ENCODE measurements at regions not wholly inside any gene's neighbourhood (a gene's known extent, or its start where the extent isn't known, plus 50 kb on each side); places are given as distances from the start of the nearest gene placed in this dataset.
A peak's percentile ranks its signal among the peaks of the same experiment; 100 is the strongest.

DNA sequence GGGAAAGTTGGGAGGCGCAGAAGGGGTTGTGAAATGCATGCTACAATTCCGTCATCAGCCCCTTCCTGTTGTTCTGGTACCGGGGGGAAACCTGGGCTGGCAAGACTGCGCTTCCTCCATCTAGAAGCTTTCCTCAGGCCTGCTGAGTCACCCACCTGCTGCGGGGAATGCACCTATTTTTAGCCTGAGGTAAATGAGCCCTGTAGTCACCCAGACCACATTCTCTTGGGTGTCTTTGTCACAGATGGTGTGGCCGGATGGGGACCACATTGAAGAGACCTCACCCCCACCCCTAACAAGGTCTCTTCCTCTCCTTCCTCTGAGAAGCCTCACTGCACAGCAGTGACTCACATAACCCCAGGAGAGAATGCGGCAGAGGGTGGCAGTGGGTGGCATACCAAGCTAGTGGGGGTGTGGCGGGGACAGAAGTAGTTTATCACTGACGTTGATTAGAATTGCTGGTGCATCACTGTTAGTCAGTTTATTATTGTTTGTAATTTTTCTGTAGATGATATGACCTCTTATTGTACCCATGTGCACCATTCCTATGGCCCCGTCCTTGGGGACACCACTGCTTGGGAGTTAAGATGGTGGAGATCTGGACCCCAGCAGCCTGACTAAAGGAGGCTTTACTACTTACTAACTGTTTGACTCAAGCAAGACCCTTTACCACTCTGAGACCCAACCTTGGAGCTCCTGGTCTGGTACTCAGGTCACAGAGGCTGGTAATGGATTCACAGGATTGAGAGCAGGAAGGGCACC lies 83.0 kb upstream of the DUSP5 start:
- no peak for DNase-seq (ENCODE audit: low spot score)

DNA sequence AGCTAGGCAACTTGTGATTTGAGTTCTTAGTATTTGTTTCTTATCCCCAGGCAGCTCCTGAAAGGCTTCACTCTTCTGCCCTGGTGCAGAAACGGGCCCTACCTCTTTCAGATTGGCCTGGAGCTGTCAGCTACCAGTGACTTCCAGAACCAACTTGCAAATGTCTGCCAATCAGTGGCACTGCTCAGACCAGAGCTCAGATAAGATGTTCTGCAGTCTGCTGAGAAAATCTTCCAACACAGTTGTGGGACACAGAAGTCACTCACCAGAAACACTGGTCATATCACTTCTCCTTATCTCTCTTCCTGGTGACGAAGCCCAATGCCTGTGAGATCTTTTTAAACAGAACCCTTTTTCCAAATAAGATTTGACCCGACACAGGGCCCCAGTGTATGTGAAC lies 81.9 kb upstream of the DUSP5 start:
- no peak for DNase-seq (ENCODE audit: low spot score)

DNA sequence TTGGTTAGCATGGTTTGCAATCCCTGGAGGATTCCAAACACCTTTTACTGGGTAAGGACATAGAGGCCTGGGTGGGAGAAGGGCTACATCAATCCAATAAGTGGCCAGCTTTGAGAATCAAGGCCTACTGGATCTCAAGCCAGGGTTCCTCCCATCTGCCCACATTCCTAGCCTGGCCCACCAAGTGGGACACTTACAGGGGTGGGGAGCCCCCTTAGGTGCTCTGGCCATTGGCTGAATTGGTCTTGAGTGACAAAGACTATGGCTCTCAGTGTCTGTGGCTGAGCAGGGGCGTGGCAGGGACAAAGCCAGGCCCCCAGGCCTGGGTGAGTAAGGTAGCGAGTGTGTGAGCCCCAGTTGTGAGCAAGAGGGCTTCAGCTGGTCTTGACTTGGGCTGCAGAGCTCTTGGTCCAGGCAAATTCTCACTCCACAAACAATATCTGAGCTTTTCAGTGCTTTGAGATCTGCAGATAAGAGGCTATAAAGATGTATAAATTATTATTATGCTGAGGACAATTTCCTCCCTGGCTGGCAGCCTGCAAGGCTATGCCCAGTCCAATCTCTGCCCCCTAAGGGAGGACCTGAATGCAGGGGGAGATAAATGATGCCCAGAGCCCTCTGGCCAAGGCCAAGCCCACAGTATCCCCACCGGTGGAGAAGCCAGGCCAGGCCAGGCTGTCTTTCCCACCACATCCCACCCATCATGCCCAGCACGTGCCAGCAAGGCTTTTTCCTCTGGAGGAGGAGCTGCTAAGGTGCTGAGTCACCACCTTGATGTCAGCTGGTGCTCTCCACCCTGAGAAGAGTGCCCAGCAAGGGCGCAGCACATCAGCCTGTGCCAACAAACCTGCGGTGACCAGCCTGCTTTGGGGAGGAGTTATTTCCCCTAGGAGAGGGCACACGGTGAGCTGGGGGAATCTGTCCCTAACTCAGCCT lies 80.7 kb upstream of the DUSP5 start:
- DNase-seq (ENCODE audit: low spot score), result peak; percentile 57

- DNase-seq (ENCODE audit: low spot score), result no peak
These were observed 79.5 kb upstream of the DUSP5 start for GRCh38 chr10:110418218-110418617.

- DNase-seq (ENCODE audit: low spot score), result no peak
These were observed 78.4 kb upstream of the DUSP5 start for GRCh38 chr10:110419265-110419664.

DNA sequence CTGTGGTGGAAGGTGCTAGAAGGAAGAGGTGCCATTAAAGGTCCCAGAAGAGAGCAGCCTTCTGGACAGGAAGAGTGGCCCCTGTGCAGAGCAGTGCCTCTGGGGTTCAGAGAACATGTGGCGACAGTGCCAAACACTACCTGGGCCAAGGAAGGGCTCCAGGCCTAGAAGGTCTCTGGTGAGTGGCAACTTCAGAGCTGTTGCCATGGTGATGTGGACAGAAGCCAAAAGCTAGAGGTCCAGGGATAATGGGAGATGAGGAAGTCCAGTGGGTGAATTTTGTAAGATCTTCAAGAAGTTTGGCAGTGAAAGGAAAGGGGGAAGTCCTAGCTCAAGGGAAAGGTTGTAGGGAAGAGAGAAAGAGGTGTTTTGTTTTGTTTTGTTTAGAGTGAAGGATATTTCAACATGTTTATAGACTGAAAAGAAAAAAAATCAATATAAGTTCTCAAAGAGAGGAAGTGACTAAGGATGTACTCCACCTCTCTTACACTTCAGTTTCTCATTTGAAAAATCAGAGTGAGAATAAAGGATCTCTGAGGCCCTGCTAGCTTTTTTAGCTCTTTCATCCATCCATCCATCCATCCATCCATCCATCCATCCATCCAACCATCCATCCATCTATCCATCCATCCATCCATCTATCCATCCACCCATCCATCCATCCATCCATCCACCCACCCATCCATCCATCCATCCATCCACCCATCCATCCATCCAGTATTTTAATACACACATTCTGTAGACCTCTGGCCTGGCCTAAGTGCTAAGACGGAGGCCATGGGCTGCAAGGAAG lies 77.1 kb upstream of the DUSP5 start:
- no peak for DNase-seq (ENCODE audit: low spot score)

DNA sequence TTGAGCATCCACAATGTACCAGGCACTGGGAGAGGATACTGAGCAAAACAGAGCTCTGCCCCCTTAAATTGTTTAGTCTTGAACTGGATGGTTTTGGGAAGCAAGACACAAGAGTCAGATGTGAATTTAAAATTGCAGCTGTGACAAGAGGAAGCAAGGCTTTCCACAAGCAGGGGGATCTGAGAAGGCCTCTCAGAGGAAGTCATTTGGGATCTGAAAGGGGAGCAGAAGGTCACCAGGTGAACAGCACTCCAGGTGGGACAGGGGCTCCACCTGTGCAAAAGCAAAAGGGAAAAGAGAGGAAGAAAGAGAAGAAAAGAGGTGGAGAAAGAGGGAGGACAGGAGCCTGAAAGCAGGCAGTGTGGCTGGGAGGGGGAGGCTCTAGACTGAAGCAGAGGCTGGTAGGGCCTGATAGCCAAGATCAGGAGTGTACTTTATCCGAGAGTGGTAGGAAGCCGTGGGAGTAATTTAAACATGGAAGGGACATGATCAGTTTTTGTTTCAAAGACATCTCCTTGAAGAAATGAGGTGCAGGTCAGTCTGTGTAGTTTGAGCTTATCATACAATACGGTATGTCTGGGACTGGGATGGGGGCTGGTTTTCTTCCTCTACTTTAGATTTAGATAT lies 76.1 kb upstream of the DUSP5 start:
- DNase-seq (ENCODE audit: low spot score), result no peak

GRCh38 chr10:110422548-110422947 lies 75.2 kb upstream of the DUSP5 start:
- no peak for DNase-seq (ENCODE audit: low spot score)

DNA sequence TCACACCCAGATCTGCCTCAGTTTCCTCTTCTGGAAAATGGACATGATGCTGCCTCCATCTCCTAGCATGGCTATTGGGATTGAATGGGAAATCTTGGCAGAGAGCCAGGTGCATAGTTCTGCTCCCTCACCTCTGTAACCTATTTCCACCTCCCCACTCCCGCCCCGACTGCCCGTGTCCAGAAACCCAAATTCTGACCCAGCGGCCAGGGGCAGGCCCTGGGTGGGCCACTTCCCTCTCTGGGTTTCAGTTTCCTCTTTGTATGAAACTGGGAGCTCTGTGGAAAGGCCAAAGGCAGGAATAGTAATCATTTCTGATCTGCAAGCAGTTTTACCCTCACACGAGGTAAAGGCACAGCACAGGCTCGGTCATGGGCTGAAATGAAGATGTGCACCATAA lies 74.1 kb upstream of the DUSP5 start:
- DNase-seq (ENCODE audit: low spot score), result no peak

GRCh38 chr10:110425684-110426293 lies 71.9 kb upstream of the DUSP5 start:
- DNase-seq (ENCODE audit: low spot score), result peak; percentile 25

DNA sequence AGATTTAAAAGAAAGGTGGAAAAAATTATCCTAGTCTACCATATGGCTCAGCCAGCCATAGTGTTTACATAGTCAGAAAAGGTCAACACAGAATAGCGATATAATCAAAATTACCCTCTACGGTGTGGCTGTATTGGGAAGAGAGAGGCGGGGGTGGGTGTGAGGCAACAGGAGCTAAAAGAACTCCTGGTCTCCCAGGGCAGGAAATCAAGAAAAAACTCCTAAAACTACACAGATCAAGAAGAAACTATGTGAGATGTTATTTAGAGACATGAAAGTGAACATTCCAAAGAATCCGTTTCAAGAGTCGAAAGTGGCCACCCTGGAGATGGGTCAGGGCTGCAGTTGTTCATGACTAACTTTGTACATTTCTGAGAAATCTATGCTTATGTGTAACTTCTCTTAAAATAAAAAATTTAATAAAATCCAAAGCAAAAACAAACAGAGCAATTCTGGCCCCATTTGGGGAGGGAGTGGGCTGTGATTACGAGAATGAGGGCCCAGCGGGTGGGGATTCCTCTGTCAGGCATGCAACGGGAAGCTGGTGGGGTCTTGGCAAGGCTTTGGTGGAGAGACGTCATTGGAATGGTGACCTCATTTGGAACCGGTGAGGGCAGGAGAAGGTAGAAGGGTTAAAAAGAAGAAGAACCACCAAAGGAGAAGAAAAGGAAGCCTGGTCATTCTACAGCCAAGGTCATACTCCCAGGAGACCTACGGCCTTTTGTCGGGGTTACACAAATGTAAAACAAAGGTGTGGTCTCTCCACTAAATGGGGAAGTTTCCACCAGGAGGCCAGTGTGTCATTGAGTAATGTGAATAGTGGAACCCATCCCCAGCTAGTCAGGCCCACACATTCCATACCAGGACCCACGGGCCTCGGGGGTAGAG lies 71.2 kb upstream of the DUSP5 start:
- DNase-seq (ENCODE audit: low spot score), result no peak

DNA sequence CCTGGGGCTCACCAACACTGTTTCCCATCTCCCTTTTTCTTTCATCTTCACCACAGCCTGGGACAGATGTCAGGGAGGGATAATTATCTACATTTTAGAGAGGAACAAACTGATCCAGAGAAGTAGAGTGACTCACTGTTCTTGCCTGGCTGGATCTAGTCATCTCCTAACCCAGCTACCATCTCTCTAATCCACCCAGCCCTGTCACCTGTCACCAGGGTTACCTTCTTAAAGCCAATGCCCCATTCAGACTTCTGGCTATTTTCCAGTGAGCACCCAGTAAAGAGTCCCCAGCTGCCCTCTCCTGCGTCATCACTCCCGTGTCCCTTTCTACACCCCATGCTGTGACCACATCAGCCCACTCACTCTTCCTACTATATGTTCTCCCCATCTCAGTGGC lies 68.4 kb upstream of the DUSP5 start:
- no peak for DNase-seq (ENCODE audit: low spot score)

- no peak for DNase-seq (ENCODE audit: low spot score)
These were observed 67.1 kb upstream of the DUSP5 start for GRCh38 chr10:110430340-110431273.

DNA sequence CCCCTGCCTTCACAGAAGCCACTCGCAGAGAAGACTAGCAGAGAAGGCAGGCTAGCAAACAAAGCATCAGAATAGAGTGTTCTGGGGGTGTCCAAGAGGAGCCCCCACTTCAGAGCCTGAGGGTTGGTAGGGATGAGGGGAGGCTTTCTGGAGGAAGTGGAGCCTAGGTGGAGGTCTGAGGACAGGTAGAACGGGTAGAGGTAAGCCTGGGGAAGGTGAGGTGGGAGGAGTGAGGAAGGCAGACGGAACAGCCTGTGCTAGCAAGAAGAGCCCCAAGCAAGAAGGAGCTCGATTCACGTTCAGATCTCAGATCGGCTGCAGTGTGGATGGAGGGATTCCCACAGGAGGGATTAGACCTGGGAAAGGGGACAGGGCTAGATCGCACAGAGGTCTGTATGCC lies 66.0 kb upstream of the DUSP5 start:
- no peak for DNase-seq (ENCODE audit: low spot score)

DNA sequence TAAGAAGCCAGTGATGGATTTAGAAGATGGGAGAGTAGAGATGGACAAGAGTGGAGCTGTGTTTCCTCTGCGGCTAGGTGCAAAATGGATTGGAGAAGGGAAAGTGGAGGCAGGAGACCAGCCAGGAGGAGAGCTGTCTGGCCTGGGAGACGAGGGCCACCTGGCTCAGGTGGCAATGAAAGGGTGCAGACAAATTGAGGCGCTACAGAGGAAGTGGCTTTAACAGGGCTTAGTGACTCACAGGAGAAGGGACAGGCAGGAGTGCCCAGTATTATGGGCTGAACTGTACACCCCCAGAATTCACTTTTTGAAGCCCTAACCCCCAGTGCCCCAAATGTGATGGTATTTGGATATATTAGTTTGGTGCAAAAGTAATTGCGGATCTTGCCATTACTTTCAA lies 65.6 kb upstream of the DUSP5 start:
- no peak for DNase-seq (ENCODE audit: low spot score)

DNA sequence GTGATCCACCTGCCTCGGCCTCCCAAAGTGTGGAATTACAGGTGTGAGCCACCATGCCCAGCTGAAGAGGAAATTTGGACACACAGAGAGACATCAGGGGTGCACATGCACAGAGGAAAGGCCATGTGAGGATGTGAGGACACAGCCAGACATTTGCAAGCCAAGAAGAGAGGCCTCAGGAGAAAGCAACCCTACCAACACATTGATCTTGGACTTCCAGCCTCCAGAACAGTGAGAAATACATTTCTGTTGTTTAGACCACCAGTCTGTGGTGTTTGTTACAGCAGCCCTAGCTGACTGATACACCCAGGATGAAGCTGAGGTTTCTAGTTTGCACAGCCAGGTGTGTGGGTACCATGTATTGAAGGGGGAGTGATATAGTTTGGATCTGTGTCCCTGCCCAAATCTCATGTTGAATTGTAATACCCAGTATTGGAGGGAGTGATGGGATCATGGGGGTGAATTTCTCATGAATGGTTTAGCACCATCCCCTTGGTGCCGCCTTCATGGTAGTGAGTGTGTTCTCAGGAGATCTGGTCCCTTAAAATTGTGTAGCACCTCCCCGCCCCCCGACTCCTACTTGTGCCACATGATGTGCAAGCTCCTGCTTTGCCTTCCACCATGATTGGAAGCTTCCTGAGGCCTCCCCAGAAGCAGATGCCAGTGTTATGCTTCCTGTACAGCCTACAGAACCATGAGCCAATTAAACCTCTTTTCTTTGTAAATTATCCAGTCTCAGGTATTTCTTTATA lies 64.7 kb upstream of the DUSP5 start:
- no peak for DNase-seq (ENCODE audit: low spot score)

DNA sequence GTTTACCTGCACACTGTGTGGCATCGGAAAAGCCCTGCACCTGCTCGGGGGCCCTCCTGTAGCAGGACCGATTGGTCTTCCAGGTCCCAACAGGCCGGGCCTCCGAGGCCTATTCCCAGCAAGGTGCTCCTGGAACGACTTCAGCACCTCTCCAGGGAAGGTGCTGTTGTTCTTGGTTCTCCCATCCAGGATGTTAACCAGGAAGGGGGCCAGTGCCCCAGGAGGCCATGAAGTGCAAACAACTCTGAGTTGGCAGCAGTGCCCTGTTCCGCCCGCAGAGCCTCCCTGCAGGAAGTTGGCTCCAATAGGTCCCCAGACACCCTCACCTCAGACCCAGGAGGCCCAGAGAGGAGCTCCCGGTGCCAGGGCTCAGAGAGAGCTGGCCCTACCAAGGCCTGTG lies 64.0 kb upstream of the DUSP5 start:
- DNase-seq (ENCODE audit: low spot score), result no peak

GRCh38 chr10:110434489-110435096 lies 63.1 kb upstream of the DUSP5 start:
- no peak for DNase-seq (ENCODE audit: low spot score)
